ENCODE measurements at regions not wholly inside any gene's neighbourhood (a gene's known extent, or its start where the extent isn't known, plus 50 kb on each side); places are given as distances from the start of the nearest gene placed in this dataset.

DNA sequence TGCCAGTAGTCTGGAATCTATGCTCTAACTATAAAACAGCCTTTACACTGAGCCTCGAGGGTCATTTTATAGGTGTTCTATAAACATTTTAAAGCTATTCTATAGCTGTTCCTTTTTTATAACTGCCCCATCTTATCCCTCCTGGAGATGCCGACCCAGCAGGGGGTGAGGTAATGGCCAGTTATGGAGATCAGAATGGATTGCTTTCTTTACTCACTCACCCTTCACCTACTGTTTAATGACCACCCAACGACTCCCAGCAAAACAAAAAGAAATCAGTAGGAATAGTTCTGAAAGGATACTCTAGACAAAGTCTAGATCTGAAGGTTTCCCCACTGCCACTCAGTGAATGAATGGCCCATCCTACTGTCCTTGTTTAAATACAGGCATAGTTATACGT lies 1113.1 kb downstream of the FAT4 start:
- no peak for TF ChIP-seq GABPA (IDR thresholded peaks at IDR 0.05; ENCODE audit: low read depth)
- TF ChIP-seq CTCF (IDR thresholded peaks at IDR 0.05; ENCODE audit: insufficient read depth, low read length) = no peak
- no peak for TF ChIP-seq SPI1 (IDR thresholded peaks at IDR 0.05; ENCODE audit: borderline replicate concordance, low read depth)
- TF ChIP-seq POLR2AphosphoS5 (IDR thresholded peaks at IDR 0.05; ENCODE audit: low read depth) = no peak
- TF ChIP-seq, protein P1, sequence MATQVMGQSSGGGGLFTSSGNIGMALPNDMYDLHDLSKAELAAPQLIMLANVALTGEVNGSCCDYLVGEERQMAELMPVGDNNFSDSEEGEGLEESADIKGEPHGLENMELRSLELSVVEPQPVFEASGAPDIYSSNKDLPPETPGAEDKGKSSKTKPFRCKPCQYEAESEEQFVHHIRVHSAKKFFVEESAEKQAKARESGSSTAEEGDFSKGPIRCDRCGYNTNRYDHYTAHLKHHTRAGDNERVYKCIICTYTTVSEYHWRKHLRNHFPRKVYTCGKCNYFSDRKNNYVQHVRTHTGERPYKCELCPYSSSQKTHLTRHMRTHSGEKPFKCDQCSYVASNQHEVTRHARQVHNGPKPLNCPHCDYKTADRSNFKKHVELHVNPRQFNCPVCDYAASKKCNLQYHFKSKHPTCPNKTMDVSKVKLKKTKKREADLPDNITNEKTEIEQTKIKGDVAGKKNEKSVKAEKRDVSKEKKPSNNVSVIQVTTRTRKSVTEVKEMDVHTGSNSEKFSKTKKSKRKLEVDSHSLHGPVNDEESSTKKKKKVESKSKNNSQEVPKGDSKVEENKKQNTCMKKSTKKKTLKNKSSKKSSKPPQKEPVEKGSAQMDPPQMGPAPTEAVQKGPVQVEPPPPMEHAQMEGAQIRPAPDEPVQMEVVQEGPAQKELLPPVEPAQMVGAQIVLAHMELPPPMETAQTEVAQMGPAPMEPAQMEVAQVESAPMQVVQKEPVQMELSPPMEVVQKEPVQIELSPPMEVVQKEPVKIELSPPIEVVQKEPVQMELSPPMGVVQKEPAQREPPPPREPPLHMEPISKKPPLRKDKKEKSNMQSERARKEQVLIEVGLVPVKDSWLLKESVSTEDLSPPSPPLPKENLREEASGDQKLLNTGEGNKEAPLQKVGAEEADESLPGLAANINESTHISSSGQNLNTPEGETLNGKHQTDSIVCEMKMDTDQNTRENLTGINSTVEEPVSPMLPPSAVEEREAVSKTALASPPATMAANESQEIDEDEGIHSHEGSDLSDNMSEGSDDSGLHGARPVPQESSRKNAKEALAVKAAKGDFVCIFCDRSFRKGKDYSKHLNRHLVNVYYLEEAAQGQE (IDR thresholded peaks at IDR 0.05; ENCODE audit: insufficient replicate concordance, low read depth) = no peak

Data from HL-60 (cell line).